OCI-LY1 (cell line): ENCODE measurements at regions not wholly inside any gene's neighbourhood (a gene's known extent, or its start where the extent isn't known, plus 50 kb on each side); places are given as distances from the start of the nearest gene placed in this dataset.

Experiments used
- H2AFZ ChIP-seq: fragments of 200-600 bp; sonication (generic), shearing (Covaris generic); 2 replicates; pipeline ENCODE4 v1.6.0; 2014; ENCODE audit warnings: antibody characterized with exemption, mild to moderate bottlenecking, low read length
- H3F3A ChIP-seq: fragments of 200-600 bp; sonication (generic), shearing (Covaris generic); 2 replicates; pipeline ENCODE4 v1.6.0; 2014; ENCODE audit warnings: mild to moderate bottlenecking, antibody characterized with exemption, low read length, moderate library complexity; ENCODE audit not compliant: insufficient read depth
- H3K27ac ChIP-seq: fragments of 200-600 bp; sonication (generic); 2 replicates; pipeline ENCODE4 v1.5.1; 2014; ENCODE audit warnings: low read length, mixed run types, mild to moderate bottlenecking, low read depth; ENCODE audit not compliant: poor library complexity, severe bottlenecking
- H3K27me3 ChIP-seq: fragments of 200-600 bp; sonication (generic); 2 replicates; pipeline ENCODE4 v1.6.0; 2014; ENCODE audit warnings: antibody characterized with exemption, mild to moderate bottlenecking, low read length, moderate library complexity; ENCODE audit not compliant: insufficient read depth
- H3K36me3 ChIP-seq: fragments of 200-600 bp; sonication (generic); 2 replicates; pipeline ENCODE4 v1.6.1; 2014; ENCODE audit warnings: mild to moderate bottlenecking, antibody characterized with exemption, low read length, moderate library complexity, mixed read lengths; ENCODE audit not compliant: insufficient read depth
- H3K4me1 ChIP-seq: fragments of 200-600 bp; sonication (generic); 2 replicates; pipeline ENCODE4 v1.5.1; 2014; ENCODE audit warnings: mild to moderate bottlenecking, low read length, moderate library complexity; ENCODE audit not compliant: insufficient read depth, severe bottlenecking
- H3K4me2 ChIP-seq: fragments of 200-600 bp; sonication (generic), shearing (Covaris generic); 2 replicates; pipeline ENCODE4 v1.6.1; 2014; ENCODE audit warnings: low read length
- H3K4me3 ChIP-seq: fragments of 200-600 bp; sonication (generic); 2 replicates; pipeline ENCODE4 v1.5.1; 2014; ENCODE audit warnings: low read length, low read depth, mild to moderate bottlenecking, mixed read lengths; ENCODE audit not compliant: poor library complexity, severe bottlenecking
- H3K79me2 ChIP-seq: fragments of 200-600 bp; shearing (Covaris generic); 2 replicates; pipeline ENCODE4 v1.6.1; 2016; ENCODE audit warnings: mixed run types, low read length, mixed read lengths; ENCODE audit not compliant: insufficient read depth
- H3K9ac ChIP-seq: fragments of 200-600 bp; sonication (generic), shearing (Covaris generic); 2 replicates; pipeline ENCODE4 v1.6.1; 2014; ENCODE audit warnings: mild to moderate bottlenecking, low read length, mixed read lengths
- H3K9me2 ChIP-seq: fragments of 200-600 bp; sonication (generic), shearing (Covaris generic); 2 replicates; pipeline ENCODE4 v1.6.1; 2014; ENCODE audit warnings: low read depth, mild to moderate bottlenecking, low read length, mixed read lengths
- H3K9me3 ChIP-seq: fragments of 200-600 bp; shearing (Covaris generic); 2 replicates; pipeline ENCODE4 v1.6.1; 2014; ENCODE audit warnings: low read length, mixed read lengths
- H4K20me1 ChIP-seq: fragments of 200-600 bp; sonication (generic), shearing (Covaris generic); 2 replicates; pipeline ENCODE4 v1.6.0; 2016; ENCODE audit warnings: mild to moderate bottlenecking, low read length; ENCODE audit not compliant: insufficient read depth
- EZH2 ChIP-seq: fragments of 200-600 bp; sonication (generic), shearing (Covaris generic); IDR thresholded peaks from 2 replicates; pipeline ENCODE4 v1.8.0; 2017; ENCODE audit warnings: borderline replicate concordance, mixed run types, mild to moderate bottlenecking, antibody characterized with exemption, low read length, moderate library complexity, mixed read lengths
- TF ChIP-seq, protein P1 (sequence below): fragments of 200-600 bp; sonication (generic), shearing (Covaris generic); IDR thresholded peaks from 2 replicates; pipeline ENCODE4 v1.5.1; 2017; ENCODE audit warnings: mild to moderate bottlenecking, antibody characterized with exemption, low read length, moderate library complexity, mixed read lengths

GRCh38 chr2:142675398-142675797 lies 202.1 kb upstream of the KYNU start:
- TF ChIP-seq, protein P1, sequence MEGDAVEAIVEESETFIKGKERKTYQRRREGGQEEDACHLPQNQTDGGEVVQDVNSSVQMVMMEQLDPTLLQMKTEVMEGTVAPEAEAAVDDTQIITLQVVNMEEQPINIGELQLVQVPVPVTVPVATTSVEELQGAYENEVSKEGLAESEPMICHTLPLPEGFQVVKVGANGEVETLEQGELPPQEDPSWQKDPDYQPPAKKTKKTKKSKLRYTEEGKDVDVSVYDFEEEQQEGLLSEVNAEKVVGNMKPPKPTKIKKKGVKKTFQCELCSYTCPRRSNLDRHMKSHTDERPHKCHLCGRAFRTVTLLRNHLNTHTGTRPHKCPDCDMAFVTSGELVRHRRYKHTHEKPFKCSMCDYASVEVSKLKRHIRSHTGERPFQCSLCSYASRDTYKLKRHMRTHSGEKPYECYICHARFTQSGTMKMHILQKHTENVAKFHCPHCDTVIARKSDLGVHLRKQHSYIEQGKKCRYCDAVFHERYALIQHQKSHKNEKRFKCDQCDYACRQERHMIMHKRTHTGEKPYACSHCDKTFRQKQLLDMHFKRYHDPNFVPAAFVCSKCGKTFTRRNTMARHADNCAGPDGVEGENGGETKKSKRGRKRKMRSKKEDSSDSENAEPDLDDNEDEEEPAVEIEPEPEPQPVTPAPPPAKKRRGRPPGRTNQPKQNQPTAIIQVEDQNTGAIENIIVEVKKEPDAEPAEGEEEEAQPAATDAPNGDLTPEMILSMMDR, result no peak
- no peak for TF ChIP-seq EZH2
- no peak overlapping the region for H2AFZ ChIP-seq
- no peak overlapping the region for H3K27ac ChIP-seq
- no peaks in the 10 kb centered on the region for H3K36me3 ChIP-seq
- no peak overlapping the region for H3K9ac ChIP-seq
- no peaks in the 10 kb centered on the region for H3F3A ChIP-seq
- no peak overlapping the region for H3K4me2 ChIP-seq
- no peaks in the 10 kb centered on the region for H4K20me1 ChIP-seq
- no peaks in the 10 kb centered on the region for H3K79me2 ChIP-seq
- H3K4me3 ChIP-seq, result no peak overlapping the region
- H3K27me3 ChIP-seq, result no peaks in the 10 kb centered on the region
- no peaks in the 10 kb centered on the region for H3K9me2 ChIP-seq
- no peaks in the 10 kb centered on the region for H3K9me3 ChIP-seq
- H3K4me1 ChIP-seq, result no peaks in the 10 kb centered on the region

GRCh38 chr2:142673836-142674235 lies 203.6 kb upstream of the KYNU start:
- no peaks in the 10 kb centered on the region for H3F3A ChIP-seq
- no peak overlapping the region for H3K9ac ChIP-seq
- no peaks in the 10 kb centered on the region for H3K9me2 ChIP-seq
- H3K79me2 ChIP-seq, result no peaks in the 10 kb centered on the region
- no peaks in the 10 kb centered on the region for H4K20me1 ChIP-seq
- no peaks in the 10 kb centered on the region for H3K9me3 ChIP-seq
- TF ChIP-seq, protein P1, result no peak
- TF ChIP-seq EZH2, result no peak
- no peaks in the 10 kb centered on the region for H3K36me3 ChIP-seq
- no peaks in the 10 kb centered on the region for H3K4me1 ChIP-seq
- H3K27ac ChIP-seq, result no peak overlapping the region
- no peaks in the 10 kb centered on the region for H3K27me3 ChIP-seq
- H3K4me2 ChIP-seq, result no peak overlapping the region
- H2AFZ ChIP-seq, result no peak overlapping the region
- H3K4me3 ChIP-seq, result no peak overlapping the region

DNA sequence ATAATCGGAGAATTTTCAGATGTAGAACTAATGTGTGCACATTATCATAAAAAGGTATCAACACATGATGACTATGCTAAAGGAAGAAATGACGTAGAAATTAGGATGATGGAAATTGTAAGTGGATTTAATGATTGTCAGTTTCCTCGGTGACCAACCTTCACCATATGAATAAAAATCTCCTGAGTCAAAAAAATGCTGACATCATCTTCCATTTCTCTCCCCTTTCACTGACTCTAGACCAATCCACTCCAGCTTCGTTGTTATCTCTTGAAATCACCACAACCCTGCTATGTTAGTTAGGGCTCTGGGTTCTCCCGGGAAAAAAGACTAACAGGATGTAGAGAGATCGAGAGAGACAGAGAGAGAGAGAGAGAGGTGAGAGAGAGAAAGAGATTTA lies 204.8 kb upstream of the KYNU start:
- H3K27me3 ChIP-seq, result no peaks in the 10 kb centered on the region
- H2AFZ ChIP-seq, result no peak overlapping the region
- H4K20me1 ChIP-seq, result no peaks in the 10 kb centered on the region
- no peak overlapping the region for H3K4me3 ChIP-seq
- no peaks in the 10 kb centered on the region for H3F3A ChIP-seq
- no peaks in the 10 kb centered on the region for H3K79me2 ChIP-seq
- no peaks in the 10 kb centered on the region for H3K9me3 ChIP-seq
- H3K27ac ChIP-seq, result no peak overlapping the region
- H3K9me2 ChIP-seq, result no peaks in the 10 kb centered on the region
- no peak overlapping the region for H3K9ac ChIP-seq
- TF ChIP-seq, protein P1, result no peak
- no peak for TF ChIP-seq EZH2
- H3K4me1 ChIP-seq, result no peaks in the 10 kb centered on the region
- H3K36me3 ChIP-seq, result no peaks in the 10 kb centered on the region
- H3K4me2 ChIP-seq, result no peak overlapping the region
